GM18498 (cell line): ENCODE measurements at regions not wholly inside any gene's neighbourhood (a gene's known extent, or its start where the extent isn't known, plus 50 kb on each side); places are given as distances from the start of the nearest gene placed in this dataset.
A peak's percentile ranks its signal among the peaks of the same experiment; 100 is the strongest.

Experiments
- ATAC-seq: cut with Tn5 transposase; IDR thresholded peaks from one replicate; pipeline ENCODE4 v1.9.1; 2021; ENCODE audit warnings: mild to moderate bottlenecking, moderate library complexity; ENCODE audit not compliant: unreplicated experiment

GRCh38 chr4:159723341-159724048, 620.6 kb downstream of the RAPGEF2 start:
- ATAC-seq, result no peak

GRCh38 chr4:159725571-159725970, 622.7 kb downstream of the RAPGEF2 start:
- ATAC-seq, result no peak

- ATAC-seq, result no peak
Measured at GRCh38 chr4:159735281-159736207, 632.7 kb downstream of the RAPGEF2 start.

- ATAC-seq, result no peak
Measured at GRCh38 chr4:159736411-159736810, 633.5 kb downstream of the RAPGEF2 start.

- no peak for ATAC-seq
Measured at GRCh38 chr4:159743971-159744370, 641.1 kb downstream of the RAPGEF2 start.

- ATAC-seq, result no peak
Measured at GRCh38 chr4:159747983-159748382, 645.1 kb downstream of the RAPGEF2 start.

GRCh38 chr4:159748834-159749444, 646.1 kb downstream of the RAPGEF2 start:
- ATAC-seq, result no peak

- no peak for ATAC-seq
Measured at GRCh38 chr4:159757499-159757898, 654.6 kb downstream of the RAPGEF2 start.

GRCh38 chr4:159758061-159758460, 655.2 kb downstream of the RAPGEF2 start:
- no peak for ATAC-seq

GRCh38 chr4:159762672-159763071, 659.8 kb downstream of the RAPGEF2 start:
- ATAC-seq, result no peak

GRCh38 chr4:159764343-159764952, 661.6 kb downstream of the RAPGEF2 start:
- peak; percentile 85 for ATAC-seq

GRCh38 chr4:159765382-159765781, 662.5 kb downstream of the RAPGEF2 start:
- ATAC-seq, result no peak

- peak; percentile 41 for ATAC-seq
Measured at GRCh38 chr4:159766241-159766640, 663.4 kb downstream of the RAPGEF2 start.

GRCh38 chr4:159767406-159767805, 664.5 kb downstream of the RAPGEF2 start:
- no peak for ATAC-seq

GRCh38 chr4:159768016-159768415, 665.1 kb downstream of the RAPGEF2 start:
- no peak for ATAC-seq

GRCh38 chr4:159770401-159770800, 667.5 kb downstream of the RAPGEF2 start:
- no peak for ATAC-seq

- ATAC-seq, result no peak
Measured at GRCh38 chr4:159770969-159771368, 668.1 kb downstream of the RAPGEF2 start.

- no peak for ATAC-seq
Measured at GRCh38 chr4:159776961-159777360, 674.1 kb downstream of the RAPGEF2 start.

GRCh38 chr4:159777689-159778088, 674.8 kb downstream of the RAPGEF2 start:
- no peak for ATAC-seq

GRCh38 chr4:159778298-159778697, 675.4 kb downstream of the RAPGEF2 start:
- ATAC-seq, result no peak

GRCh38 chr4:159779716-159780115, 676.8 kb downstream of the RAPGEF2 start:
- ATAC-seq, result no peak
